ENCODE measurements at regions not wholly inside any gene's neighbourhood (a gene's known extent, or its start where the extent isn't known, plus 50 kb on each side); places are given as distances from the start of the nearest gene placed in this dataset.

- no peak for TF ChIP-seq CTCF (IDR thresholded peaks at IDR 0.05)
- TF ChIP-seq POLR2A (IDR thresholded peaks at IDR 0.05): no peak
- no peak for TF ChIP-seq EP300 (IDR thresholded peaks at IDR 0.05)
- no peak for TF ChIP-seq POLR2AphosphoS5 (IDR thresholded peaks at IDR 0.05)
Observed at GRCh38 chr15:35974052-35974451, 428.1 kb upstream of the DPH6 start.
